ENCODE measurements at regions not wholly inside any gene's neighbourhood (a gene's known extent, or its start where the extent isn't known, plus 50 kb on each side); places are given as distances from the start of the nearest gene placed in this dataset.

GRCh38 chr14:62557416-62557815, 487.8 kb downstream of the KCNH5 start:
- no peak for TF ChIP-seq CTCF (IDR thresholded peaks at IDR 0.05 in 4 of 5, conservative IDR thresholded peaks at IDR 0.05 in 1 of 5)
- no peak for TF ChIP-seq POLR2A (IDR thresholded peaks at IDR 0.05)
